Nephron (organoid): ENCODE measurements at regions not wholly inside any gene's neighbourhood (a gene's known extent, or its start where the extent isn't known, plus 50 kb on each side); places are given as distances from the start of the nearest gene placed in this dataset.

ENCODE experiments used
- H3K27ac Mint-ChIP-seq, 3 experiments: 2 replicates each; pipeline ENCODE4 v1.8.0; 2020; ENCODE audit warnings: mixed read lengths in 3 of 3, mild to moderate bottlenecking in 2 of 3, moderate library complexity in 1 of 3
- H3K27me3 Mint-ChIP-seq: 2 replicates; pipeline ENCODE4 v1.8.0; 2021; ENCODE audit warnings: low read depth, mild to moderate bottlenecking, moderate library complexity, mixed read lengths
- H3K36me3 Mint-ChIP-seq: 2 replicates; pipeline ENCODE4 v1.8.0; 2020; ENCODE audit warnings: low read depth, mixed read lengths
- H3K4me1 Mint-ChIP-seq: 2 replicates; pipeline ENCODE4 v1.8.0; 2020; ENCODE audit warnings: mixed read lengths
- H3K4me3 Mint-ChIP-seq, 3 experiments: 2 replicates each; pipeline ENCODE4 v1.8.0; 2020; ENCODE audit warnings: mild to moderate bottlenecking in 3 of 3, mixed read lengths in 3 of 3, moderate library complexity in 2 of 3
- H3K9me3 Mint-ChIP-seq: 2 replicates; pipeline ENCODE4 v1.8.0; 2020; ENCODE audit warnings: mixed read lengths
- TF ChIP-seq, protein P1 (sequence below), 3 experiments: fragments of 200-600 bp; sonication (generic); IDR thresholded peaks; one replicate each; pipeline ENCODE4 v1.5.0; 2021; ENCODE audit warnings: antibody characterized with exemption in 3 of 3; ENCODE audit not compliant: unreplicated experiment in 3 of 3

DNA sequence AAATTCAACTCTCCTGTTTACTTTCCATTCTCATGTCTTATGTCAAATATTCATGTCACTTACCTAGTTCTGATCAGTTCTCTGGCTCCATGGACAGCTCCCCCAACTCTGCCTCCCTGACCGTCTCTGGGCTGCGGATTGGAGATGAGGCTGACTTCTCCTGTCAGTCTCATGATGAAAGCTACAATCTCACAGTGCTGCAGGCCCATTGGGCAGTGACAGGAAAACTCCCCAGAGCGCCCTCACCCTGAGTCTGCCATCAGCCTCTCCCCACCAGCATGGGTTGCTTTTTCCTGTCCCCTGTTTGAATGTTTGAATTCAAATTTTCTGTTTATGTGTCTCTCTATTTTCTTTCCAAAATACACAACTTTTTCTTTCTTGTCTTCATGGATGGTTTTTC, 63.8 kb upstream of the TOP3B start:
- TF ChIP-seq, protein P1, sequence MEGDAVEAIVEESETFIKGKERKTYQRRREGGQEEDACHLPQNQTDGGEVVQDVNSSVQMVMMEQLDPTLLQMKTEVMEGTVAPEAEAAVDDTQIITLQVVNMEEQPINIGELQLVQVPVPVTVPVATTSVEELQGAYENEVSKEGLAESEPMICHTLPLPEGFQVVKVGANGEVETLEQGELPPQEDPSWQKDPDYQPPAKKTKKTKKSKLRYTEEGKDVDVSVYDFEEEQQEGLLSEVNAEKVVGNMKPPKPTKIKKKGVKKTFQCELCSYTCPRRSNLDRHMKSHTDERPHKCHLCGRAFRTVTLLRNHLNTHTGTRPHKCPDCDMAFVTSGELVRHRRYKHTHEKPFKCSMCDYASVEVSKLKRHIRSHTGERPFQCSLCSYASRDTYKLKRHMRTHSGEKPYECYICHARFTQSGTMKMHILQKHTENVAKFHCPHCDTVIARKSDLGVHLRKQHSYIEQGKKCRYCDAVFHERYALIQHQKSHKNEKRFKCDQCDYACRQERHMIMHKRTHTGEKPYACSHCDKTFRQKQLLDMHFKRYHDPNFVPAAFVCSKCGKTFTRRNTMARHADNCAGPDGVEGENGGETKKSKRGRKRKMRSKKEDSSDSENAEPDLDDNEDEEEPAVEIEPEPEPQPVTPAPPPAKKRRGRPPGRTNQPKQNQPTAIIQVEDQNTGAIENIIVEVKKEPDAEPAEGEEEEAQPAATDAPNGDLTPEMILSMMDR (IDR thresholded peaks at IDR 0.05; ENCODE audit: unreplicated experiment in 3 of 3) = no peak
- H3K36me3 Mint-ChIP-seq = no peaks in the 10 kb centered on the region
- no peaks in the 10 kb centered on the region for H3K9me3 Mint-ChIP-seq
- H3K27me3 Mint-ChIP-seq = peaks cover 41% of the 10 kb centered on the region
- H3K27ac Mint-ChIP-seq = no peak overlapping the region
- H3K4me1 Mint-ChIP-seq = no peaks in the 10 kb centered on the region
- no peak overlapping the region for H3K4me3 Mint-ChIP-seq

DNA sequence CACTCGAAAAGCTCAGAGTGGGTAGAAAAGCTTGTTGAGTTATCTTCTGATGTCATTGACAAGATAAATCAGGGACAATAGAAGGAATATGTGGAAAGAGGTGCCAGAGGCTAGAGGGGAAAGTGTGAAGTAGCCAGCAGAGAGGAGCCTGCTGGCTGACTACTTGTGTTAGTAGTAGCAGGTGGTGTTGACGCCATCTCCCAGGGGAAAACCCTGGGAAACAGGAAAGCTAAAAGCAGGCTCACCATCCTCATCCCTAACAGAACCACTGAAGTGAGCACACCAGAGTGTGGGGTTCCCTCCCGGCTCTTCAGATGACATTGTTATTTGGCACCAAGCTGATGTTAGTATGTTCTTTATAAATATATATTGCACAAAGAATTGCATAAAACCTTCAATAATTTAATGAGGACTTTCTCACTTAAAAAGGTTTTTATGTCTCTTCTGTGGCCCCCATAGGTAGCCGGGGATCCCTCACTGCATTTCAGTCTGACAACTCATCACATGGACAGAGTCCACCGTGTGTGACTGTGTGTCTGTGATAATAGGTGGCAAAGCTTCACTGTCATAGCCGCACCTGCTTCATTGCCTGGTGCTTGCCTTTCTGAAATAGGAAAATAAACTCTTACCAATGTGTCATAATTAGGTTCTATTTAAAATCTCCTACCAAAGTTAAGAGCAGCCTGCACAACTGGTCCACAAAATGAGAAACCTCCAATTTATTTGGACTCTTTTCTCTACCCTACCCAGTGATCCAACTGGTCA, 63.2 kb upstream of the TOP3B start:
- Mint-ChIP-seq H3K4me3 (no peak overlapping the region), H3K9me3 (no peaks in the 10 kb centered on the region), H3K4me1 (no peaks in the 10 kb centered on the region), H3K36me3 (no peaks in the 10 kb centered on the region), H3K27ac (no peak overlapping the region), H3K27me3 (peaks cover 36% of the 10 kb centered on the region)
- TF ChIP-seq, protein P1 (IDR thresholded peaks at IDR 0.05; ENCODE audit: unreplicated experiment in 3 of 3) = no peak

DNA sequence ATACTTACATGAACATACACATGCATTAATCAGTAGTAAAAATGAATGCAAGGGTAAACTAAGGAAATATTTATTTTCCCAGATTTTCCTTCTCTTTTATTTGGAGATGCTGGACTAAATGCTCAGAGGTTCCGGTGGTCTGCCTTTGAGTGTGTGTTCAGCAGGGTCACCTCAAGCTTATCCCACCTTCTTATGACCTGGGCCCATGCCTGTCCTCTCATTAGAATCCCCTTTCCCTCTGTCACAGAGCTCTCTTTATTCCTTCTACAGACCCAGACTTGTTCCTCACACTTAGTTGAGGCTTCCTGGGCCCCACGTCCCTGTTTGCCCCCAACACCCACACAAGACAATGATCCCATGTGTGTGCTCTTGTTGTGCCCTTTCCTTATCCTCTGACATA, 61.6 kb upstream of the TOP3B start:
- TF ChIP-seq, protein P1 (IDR thresholded peaks at IDR 0.05; ENCODE audit: unreplicated experiment in 3 of 3) = no peak
- H3K4me1 Mint-ChIP-seq = no peaks in the 10 kb centered on the region
- no peaks in the 10 kb centered on the region for H3K9me3 Mint-ChIP-seq

DNA sequence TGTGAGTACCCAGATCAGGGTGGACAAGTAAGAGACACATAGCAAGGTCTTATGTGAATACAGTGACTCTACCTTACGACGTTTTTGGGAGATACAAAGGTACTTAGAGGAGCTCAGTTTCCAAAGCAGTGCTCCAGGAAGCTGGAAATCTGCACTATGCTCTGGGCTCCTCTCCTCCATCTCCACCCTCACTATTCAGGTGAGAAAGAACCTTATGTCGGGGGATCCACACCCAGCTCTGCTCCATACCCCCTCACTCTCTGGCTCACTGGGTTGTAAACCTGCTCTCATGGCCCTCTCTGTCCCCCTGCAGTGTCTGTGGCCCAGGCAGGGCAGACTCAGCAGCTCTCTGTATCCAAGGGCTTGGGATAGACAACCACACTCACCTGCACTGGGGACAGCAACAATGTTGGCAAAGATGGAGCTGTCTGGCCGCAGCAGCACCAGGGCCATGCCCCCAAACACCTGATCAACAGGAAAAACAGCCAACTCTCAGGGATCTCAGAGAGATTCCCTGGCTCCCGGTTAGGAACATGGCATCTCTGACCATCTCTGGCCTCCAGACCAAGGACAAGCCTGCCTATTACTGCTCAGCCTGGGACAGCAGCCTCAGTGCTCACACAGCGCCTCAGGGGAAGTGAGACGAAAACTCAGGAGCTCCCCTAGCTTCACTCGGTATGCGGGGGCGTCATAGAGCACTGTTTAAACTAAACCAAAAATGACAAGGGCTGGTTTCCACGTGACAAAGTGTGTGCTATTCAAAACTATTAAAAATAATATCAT, 60.9 kb upstream of the TOP3B start:
- TF ChIP-seq, protein P1 (IDR thresholded peaks at IDR 0.05; ENCODE audit: unreplicated experiment in 3 of 3) = no peak
- Mint-ChIP-seq H3K4me1 (no peaks in the 10 kb centered on the region), H3K4me3 (no peak overlapping the region), H3K9me3 (no peaks in the 10 kb centered on the region), H3K27ac (no peak overlapping the region), H3K36me3 (no peaks in the 10 kb centered on the region), H3K27me3 (peaks cover 44% of the 10 kb centered on the region)

More for the DNA sequence above, 61.6 kb upstream of the TOP3B start:
- no peak overlapping the region for H3K27ac Mint-ChIP-seq
- H3K4me3 Mint-ChIP-seq = no peak overlapping the region
- H3K36me3 Mint-ChIP-seq = no peaks in the 10 kb centered on the region
- peaks cover 47% of the 10 kb centered on the region for H3K27me3 Mint-ChIP-seq

DNA sequence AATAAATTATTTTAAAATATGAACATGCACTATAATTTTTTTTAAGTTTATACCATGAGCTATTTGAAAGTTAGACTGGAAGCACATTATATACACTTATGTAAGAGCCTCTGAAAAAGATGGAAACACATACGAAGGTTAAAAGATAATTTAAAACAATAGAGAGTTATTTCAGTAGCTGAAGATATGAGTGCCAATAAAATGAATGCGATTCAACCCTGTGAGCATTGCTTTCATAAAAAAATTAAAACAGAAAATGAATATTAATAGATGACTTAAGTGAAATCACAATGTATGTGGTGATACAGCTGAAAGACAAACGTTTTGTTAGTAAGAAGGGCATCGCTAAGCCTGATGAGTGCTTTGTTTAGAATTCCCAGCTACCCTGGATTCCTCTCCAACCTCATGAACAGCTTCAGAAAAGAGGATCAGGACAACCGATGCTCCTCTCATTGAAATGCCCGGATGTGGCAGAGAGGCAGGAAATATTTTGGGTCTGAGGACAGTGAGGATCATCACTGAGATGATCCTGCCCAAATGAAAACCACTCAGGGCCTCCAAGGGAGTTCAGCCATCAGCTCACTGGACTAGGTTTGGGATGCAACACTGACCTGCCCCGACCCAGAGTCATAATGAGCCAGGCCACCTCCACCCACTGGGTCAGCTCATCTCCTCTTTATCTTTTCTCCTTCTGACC, 60.2 kb upstream of the TOP3B start:
- H3K4me3 Mint-ChIP-seq = no peak overlapping the region
- no peaks in the 10 kb centered on the region for H3K9me3 Mint-ChIP-seq
- no peak overlapping the region for H3K27ac Mint-ChIP-seq
- no peaks in the 10 kb centered on the region for H3K4me1 Mint-ChIP-seq
- TF ChIP-seq, protein P1 (IDR thresholded peaks at IDR 0.05; ENCODE audit: unreplicated experiment in 3 of 3) = no peak
- no peaks in the 10 kb centered on the region for H3K36me3 Mint-ChIP-seq
- peaks cover 43% of the 10 kb centered on the region for H3K27me3 Mint-ChIP-seq
